ENCODE measurements at regions not wholly inside any gene's neighbourhood (a gene's known extent, or its start where the extent isn't known, plus 50 kb on each side); places are given as distances from the start of the nearest gene placed in this dataset.

DNA sequence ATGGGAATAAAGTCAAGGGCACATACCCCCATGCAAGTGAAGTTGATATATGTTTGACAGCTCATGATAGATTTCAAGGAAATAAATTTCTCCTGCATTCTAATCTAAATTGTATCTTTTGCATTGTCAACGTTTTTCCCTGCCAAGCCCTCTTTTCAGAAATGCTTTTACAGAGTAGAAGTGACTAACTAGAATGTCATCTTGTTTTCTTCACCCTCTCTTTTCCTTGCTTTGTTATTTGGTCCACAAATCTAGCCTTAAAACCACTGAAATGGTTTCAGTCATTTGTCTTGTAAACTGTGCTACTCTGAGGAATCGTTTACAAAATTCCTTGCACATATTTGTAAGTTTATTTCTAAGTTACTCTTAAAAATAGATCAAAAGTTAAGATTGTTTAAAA, 600.8 kb upstream of the CXADR start:
- ChIA-PET POLR2A (ENCODE audit: low non-redundant PET) (no interaction called here), CTCF (no interaction called here)
- DNase-seq (ENCODE audit: low spot score): no peak
- Histone ChIP-seq H3K36me3 (ENCODE audit: insufficient read depth, low read length, poor library complexity, severe bottlenecking) (no peaks in the 10 kb centered on the region), H3K4me3 (ENCODE audit: low read depth, low read length, poor library complexity, severe bottlenecking) (no peak overlapping the region), H3K27me3 (replicated peaks; ENCODE audit: insufficient read depth, low read depth, low read length, poor library complexity) (no peaks in the 10 kb centered on the region), H3K27ac (ENCODE audit: low read depth, low read length, poor library complexity, severe bottlenecking) (no peak overlapping the region), H3K9me3 (ENCODE audit: low read depth, low read length, poor library complexity, severe bottlenecking) (no peaks in the 10 kb centered on the region), H3K4me1 (ENCODE audit: insufficient read depth, low read length, poor library complexity, severe bottlenecking) (no peaks in the 10 kb centered on the region)
- intact Hi-C loops (cut with micrococcal nuclease; ENCODE audit: unreplicated experiment): no loop called here
- TF ChIP-seq, protein P1, sequence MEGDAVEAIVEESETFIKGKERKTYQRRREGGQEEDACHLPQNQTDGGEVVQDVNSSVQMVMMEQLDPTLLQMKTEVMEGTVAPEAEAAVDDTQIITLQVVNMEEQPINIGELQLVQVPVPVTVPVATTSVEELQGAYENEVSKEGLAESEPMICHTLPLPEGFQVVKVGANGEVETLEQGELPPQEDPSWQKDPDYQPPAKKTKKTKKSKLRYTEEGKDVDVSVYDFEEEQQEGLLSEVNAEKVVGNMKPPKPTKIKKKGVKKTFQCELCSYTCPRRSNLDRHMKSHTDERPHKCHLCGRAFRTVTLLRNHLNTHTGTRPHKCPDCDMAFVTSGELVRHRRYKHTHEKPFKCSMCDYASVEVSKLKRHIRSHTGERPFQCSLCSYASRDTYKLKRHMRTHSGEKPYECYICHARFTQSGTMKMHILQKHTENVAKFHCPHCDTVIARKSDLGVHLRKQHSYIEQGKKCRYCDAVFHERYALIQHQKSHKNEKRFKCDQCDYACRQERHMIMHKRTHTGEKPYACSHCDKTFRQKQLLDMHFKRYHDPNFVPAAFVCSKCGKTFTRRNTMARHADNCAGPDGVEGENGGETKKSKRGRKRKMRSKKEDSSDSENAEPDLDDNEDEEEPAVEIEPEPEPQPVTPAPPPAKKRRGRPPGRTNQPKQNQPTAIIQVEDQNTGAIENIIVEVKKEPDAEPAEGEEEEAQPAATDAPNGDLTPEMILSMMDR (conservative IDR thresholded peaks at IDR 0.05; ENCODE audit: low read depth, low read length): no peak
- TF ChIP-seq EZH2 (IDR thresholded peaks at IDR 0.05; ENCODE audit: borderline replicate concordance, low read depth, low read length, poor library complexity, severe bottlenecking): no peak
- no TSS peak for BruUV-seq (replicated peaks)

- DNase-seq (ENCODE audit: low spot score): no peak
- Histone ChIP-seq H3K27ac (ENCODE audit: low read depth, low read length, poor library complexity, severe bottlenecking) (no peak overlapping the region), H3K36me3 (ENCODE audit: insufficient read depth, low read length, poor library complexity, severe bottlenecking) (no peaks in the 10 kb centered on the region), H3K27me3 (replicated peaks; ENCODE audit: insufficient read depth, low read depth, low read length, poor library complexity) (no peaks in the 10 kb centered on the region), H3K4me1 (ENCODE audit: insufficient read depth, low read length, poor library complexity, severe bottlenecking) (no peaks in the 10 kb centered on the region), H3K4me3 (ENCODE audit: low read depth, low read length, poor library complexity, severe bottlenecking) (no peak overlapping the region), H3K9me3 (ENCODE audit: low read depth, low read length, poor library complexity, severe bottlenecking) (no peaks in the 10 kb centered on the region)
- no peak for TF ChIP-seq EZH2 (IDR thresholded peaks at IDR 0.05; ENCODE audit: borderline replicate concordance, low read depth, low read length, poor library complexity, severe bottlenecking)
- TF ChIP-seq, protein P1 (conservative IDR thresholded peaks at IDR 0.05; ENCODE audit: low read depth, low read length): no peak
- intact Hi-C loops (cut with micrococcal nuclease; ENCODE audit: unreplicated experiment): no loop called here
- CTCF ChIA-PET: no interaction called here
- POLR2A ChIA-PET (ENCODE audit: low non-redundant PET): no interaction called here
- BruUV-seq (replicated peaks): no TSS peak
These were observed 599.8 kb upstream of the CXADR start for GRCh38 chr21:16913010-16913409.

- Histone ChIP-seq H3K27ac (ENCODE audit: low read depth, low read length, poor library complexity, severe bottlenecking) (no peak overlapping the region), H3K4me3 (ENCODE audit: low read depth, low read length, poor library complexity, severe bottlenecking) (no peak overlapping the region), H3K27me3 (replicated peaks; ENCODE audit: insufficient read depth, low read depth, low read length, poor library complexity) (no peaks in the 10 kb centered on the region), H3K9me3 (ENCODE audit: low read depth, low read length, poor library complexity, severe bottlenecking) (no peaks in the 10 kb centered on the region), H3K4me1 (ENCODE audit: insufficient read depth, low read length, poor library complexity, severe bottlenecking) (no peaks in the 10 kb centered on the region), H3K36me3 (ENCODE audit: insufficient read depth, low read length, poor library complexity, severe bottlenecking) (no peaks in the 10 kb centered on the region)
- CTCF ChIA-PET: no interaction called here
- intact Hi-C loops (cut with micrococcal nuclease; ENCODE audit: unreplicated experiment): no loop called here
- POLR2A ChIA-PET (ENCODE audit: low non-redundant PET): no interaction called here
- no peak for TF ChIP-seq EZH2 (IDR thresholded peaks at IDR 0.05; ENCODE audit: borderline replicate concordance, low read depth, low read length, poor library complexity, severe bottlenecking)
- TF ChIP-seq, protein P1 (conservative IDR thresholded peaks at IDR 0.05; ENCODE audit: low read depth, low read length): no peak
- no TSS peak for BruUV-seq (replicated peaks)
- DNase-seq (ENCODE audit: low spot score): no peak
These were observed 584.4 kb upstream of the CXADR start for GRCh38 chr21:16928439-16928838.

All from A673 (cell line).